ENCODE measurements at regions not wholly inside any gene's neighbourhood (a gene's known extent, or its start where the extent isn't known, plus 50 kb on each side); places are given as distances from the start of the nearest gene placed in this dataset.

- TF ChIP-seq EZH2 (IDR thresholded peaks at IDR 0.05; ENCODE audit: borderline replicate concordance, insufficient read depth, low read depth, low read length, poor library complexity, severe bottlenecking) (no peak), CTCF (IDR thresholded peaks at IDR 0.05) (no peak)
Observed at GRCh38 chr10:62528441-62528840, 154.3 kb downstream of the ZNF365 start.
